ENCODE measurements at regions not wholly inside any gene's neighbourhood (a gene's known extent, or its start where the extent isn't known, plus 50 kb on each side); places are given as distances from the start of the nearest gene placed in this dataset.

GRCh38 chr7:98737176-98737575 is 120.1 kb downstream of the NPTX2 start:
- ChIA-PET CTCF (no interaction called here), POLR2A (no interaction called here)
- TF ChIP-seq TCF7L2 (IDR thresholded peaks at IDR 0.05; ENCODE audit: low read depth, low read length): no peak

GRCh38 chr7:98740643-98741042 is 123.6 kb downstream of the NPTX2 start:
- no peaks in the 10 kb centered on the region for H3K27me3 ChIP-seq (ENCODE audit: control insufficient read depth, insufficient read depth, low read length)
- in situ Hi-C loops (cut with HindIII; ENCODE audit: low pct_unique_long_range_greater_than_20kb, low sequenced_read_pairs): no loop called here
- H3K27ac ChIP-seq (ENCODE audit: low read length): no peak overlapping the region
- H3K4me1 ChIP-seq (ENCODE audit: control insufficient read depth, insufficient read depth, low read length): no peaks in the 10 kb centered on the region
- intact Hi-C loops (cut with micrococcal nuclease; ENCODE audit: unreplicated experiment): no loop called here
- H3K36me3 ChIP-seq (ENCODE audit: control insufficient read depth, insufficient read depth, low read length): no peaks in the 10 kb centered on the region
- no peak for DNase-seq (ENCODE audit: low read depth, low spot score)
- no peak overlapping the region for H3K4me3 ChIP-seq (ENCODE audit: low read depth in 2 of 2, low read length in 2 of 2)
- CTCF ChIA-PET: interaction anchor here (0.6 kb wide), 1 partner anchor 39 kb away, joined by 6 read pairs; no protein-coding TSS in a partner anchor
- TF ChIP-seq REST (IDR thresholded peaks at IDR 0.05; ENCODE audit: insufficient read depth in 1 of 2, low read depth in 2 of 2, low read length in 1 of 2): no peak
- BruUV-seq (replicated peaks): no TSS peak
- POLR2A ChIA-PET: no interaction called here
- no peak for ATAC-seq
- no peaks in the 10 kb centered on the region for H3K9me3 ChIP-seq (ENCODE audit: control insufficient read depth, insufficient read depth, low read depth, low read length)

More at GRCh38 chr7:98737176-98737575, 120.1 kb downstream of the NPTX2 start:
- ATAC-seq (no peak), DNase-seq (ENCODE audit: low read depth, low spot score) (no peak)
- H3K27me3 ChIP-seq (ENCODE audit: control insufficient read depth, insufficient read depth, low read length): no peaks in the 10 kb centered on the region
- in situ Hi-C loops (cut with HindIII; ENCODE audit: low pct_unique_long_range_greater_than_20kb, low sequenced_read_pairs) (no loop called here), intact Hi-C loops (cut with micrococcal nuclease; ENCODE audit: unreplicated experiment) (no loop called here)
- BruUV-seq (replicated peaks): no TSS peak
- no peak overlapping the region for H3K27ac ChIP-seq (ENCODE audit: low read length)
- no peak overlapping the region for H3K4me3 ChIP-seq (ENCODE audit: low read depth in 2 of 2, low read length in 2 of 2)
- H3K4me1 ChIP-seq (ENCODE audit: control insufficient read depth, insufficient read depth, low read length): no peaks in the 10 kb centered on the region
- no peaks in the 10 kb centered on the region for H3K9me3 ChIP-seq (ENCODE audit: control insufficient read depth, insufficient read depth, low read depth, low read length)
- H3K36me3 ChIP-seq (ENCODE audit: control insufficient read depth, insufficient read depth, low read length): no peaks in the 10 kb centered on the region

- Histone ChIP-seq H3K27ac (ENCODE audit: low read length) (no peak overlapping the region), H3K9me3 (ENCODE audit: control insufficient read depth, insufficient read depth, low read depth, low read length) (no peaks in the 10 kb centered on the region), H3K27me3 (ENCODE audit: control insufficient read depth, insufficient read depth, low read length) (0 out of 2 replicates have a peak, but pooled peaks cover 2% of the 10 kb centered on the region), H3K4me3 (ENCODE audit: low read depth in 2 of 2, low read length in 2 of 2) (no peak overlapping the region), H3K36me3 (ENCODE audit: control insufficient read depth, insufficient read depth, low read length) (no peaks in the 10 kb centered on the region), H3K4me1 (ENCODE audit: control insufficient read depth, insufficient read depth, low read length) (no peaks in the 10 kb centered on the region)
- intact Hi-C loops (cut with micrococcal nuclease; ENCODE audit: unreplicated experiment) (loop anchor here (2.0 to 5.0 kb wide), 2 partner anchors 96 to 313 kb away; no protein-coding TSS in a partner anchor), in situ Hi-C loops (cut with HindIII; ENCODE audit: low pct_unique_long_range_greater_than_20kb, low sequenced_read_pairs) (no loop called here)
- DNase-seq (ENCODE audit: low read depth, low spot score): peak; percentile 65
- no TSS peak for BruUV-seq (replicated peaks)
- ATAC-seq: peak; percentile 90
- ChIA-PET POLR2A (no interaction called here), CTCF (interaction anchor here (0.5 to 1.3 kb wide), 8 partner anchors 11 to 326 kb away, joined by 3 to 7 read pairs (median 4); no protein-coding TSS in a partner anchor)
- TF ChIP-seq CTCF (IDR thresholded peaks at IDR 0.05) (peak; percentile 94), REST (IDR thresholded peaks at IDR 0.05; ENCODE audit: insufficient read depth in 1 of 2, low read depth in 2 of 2, low read length in 1 of 2) (no peak)
Observed at GRCh38 chr7:98745722-98746318, 124.0 kb downstream of the TMEM130 start.
